ENCODE measurements at regions not wholly inside any gene's neighbourhood (a gene's known extent, or its start where the extent isn't known, plus 50 kb on each side); places are given as distances from the start of the nearest gene placed in this dataset.

- no peak for TF ChIP-seq ATF2 (IDR thresholded peaks at IDR 0.05; ENCODE audit: low read length)
- TF ChIP-seq HDAC2 (IDR thresholded peaks at IDR 0.05; ENCODE audit: borderline replicate concordance in 1 of 2, low read depth in 2 of 2, low read length in 2 of 2): no peak
- no peak for TF ChIP-seq RFX5 (IDR thresholded peaks at IDR 0.05; ENCODE audit: borderline replicate concordance, low read depth, low read length)
- TF ChIP-seq TBP (IDR thresholded peaks at IDR 0.05; ENCODE audit: low read depth, low read length): no peak
- TF ChIP-seq BACH1 (IDR thresholded peaks at IDR 0.05; ENCODE audit: low read length): no peak
- TF ChIP-seq BRCA1 (IDR thresholded peaks at IDR 0.05; ENCODE audit: low read depth, low read length): no peak
- no peak for TF ChIP-seq EGR1 (IDR thresholded peaks at IDR 0.05; ENCODE audit: borderline replicate concordance, low read depth, low read length)
- TF ChIP-seq EP300 (IDR thresholded peaks at IDR 0.05; ENCODE audit: borderline replicate concordance in 1 of 2, low read depth in 2 of 2, low read length in 2 of 2): no peak
- TF ChIP-seq SIN3A (conservative IDR thresholded peaks at IDR 0.05 in 1 of 2, IDR thresholded peaks at IDR 0.05 in 1 of 2; ENCODE audit: low read depth in 1 of 2, low read length in 2 of 2): no peak
- no peak for TF ChIP-seq SP2 (IDR thresholded peaks at IDR 0.05; ENCODE audit: low read length)
- no peak for TF ChIP-seq TCF12 (IDR thresholded peaks at IDR 0.05; ENCODE audit: low read depth, low read length)
- no peak for TF ChIP-seq MAFK (IDR thresholded peaks at IDR 0.05; ENCODE audit: low read depth, low read length)
- no peak for TF ChIP-seq EZH2 (IDR thresholded peaks at IDR 0.05; ENCODE audit: low read depth, low read length, severe bottlenecking)
- no peak for TF ChIP-seq CTBP2 (IDR thresholded peaks at IDR 0.05; ENCODE audit: borderline replicate concordance, insufficient read depth, insufficient read length, low read length)
- CTCF ChIA-PET (ENCODE audit: partially characterized antibody): interaction anchor here (1.2 kb wide), 1 partner anchor 9 kb away, joined by 3 read pairs; no protein-coding TSS in a partner anchor
- H3K9me3 ChIP-seq (ENCODE audit: insufficient read depth in 2 of 2, low read depth in 1 of 2, low read length in 1 of 2): peaks cover 0 to 3% of the 10 kb centered on the region in 2 experiments; a peak in 1 of 4 replicates
- no peaks in the 10 kb centered on the region for H3K36me3 ChIP-seq (ENCODE audit: control insufficient read depth in 2 of 4, insufficient read depth in 4 of 4, low read length in 3 of 4)
- H4K5ac ChIP-seq (ENCODE audit: insufficient read length, low read depth, low read length): no peak overlapping the region
- no peak overlapping the region for H4K91ac ChIP-seq (replicated peaks; ENCODE audit: insufficient read length, low read length)
- FAIRE-seq (no peak), DNase-seq (ENCODE audit: low read depth in 1 of 2, low spot score in 2 of 2) (no peak)
- no peak overlapping the region for H3K4ac ChIP-seq (replicated peaks; ENCODE audit: insufficient read length, low read depth, low read length)
- POLR2A ChIA-PET (ENCODE audit: partially characterized antibody): no interaction called here
- H4K20me1 ChIP-seq (replicated peaks in 1 of 2; ENCODE audit: control insufficient read depth in 1 of 2, insufficient read depth in 2 of 2, low read length in 2 of 2): no peaks in the 10 kb centered on the region
- no peak overlapping the region for H2BK120ac ChIP-seq (replicated peaks; ENCODE audit: low read depth, low read length)
- no peak overlapping the region for H2BK12ac ChIP-seq (ENCODE audit: low read depth, low read length)
- no peak overlapping the region for H3K4me2 ChIP-seq (ENCODE audit: insufficient read depth in 1 of 2, low read depth in 2 of 2, low read length in 2 of 2)
- no peaks in the 10 kb centered on the region for H3K79me1 ChIP-seq (ENCODE audit: low read depth, low read length)
- no peak overlapping the region for H2BK5ac ChIP-seq (ENCODE audit: low read depth, low read length)
- H3K79me2 ChIP-seq (ENCODE audit: control insufficient read depth in 1 of 2, insufficient read depth in 2 of 2, low read length in 2 of 2): no peaks in the 10 kb centered on the region
- H2AK5ac ChIP-seq (ENCODE audit: low read depth, low read length): no peak overlapping the region
- no peaks in the 10 kb centered on the region for H3K27me3 ChIP-seq (replicated peaks in 1 of 4; ENCODE audit: control insufficient read depth in 3 of 4, extremely low read depth in 1 of 4, insufficient read depth in 3 of 4, low read length in 3 of 4)
- no peak overlapping the region for H2AFZ ChIP-seq (ENCODE audit: low read length)
- no peak overlapping the region for H2BK15ac ChIP-seq (ENCODE audit: low read length)
- no peak overlapping the region for H3K23ac ChIP-seq (ENCODE audit: insufficient read length)
- H3K14ac ChIP-seq (ENCODE audit: insufficient read length): no peak overlapping the region
- H3K27ac ChIP-seq (ENCODE audit: low read depth, low read length): no peak overlapping the region
- no peak overlapping the region for H3K9ac ChIP-seq (replicated peaks in 1 of 4; ENCODE audit: extremely low read depth in 1 of 4, low read depth in 3 of 4, low read length in 3 of 4)
- no peak overlapping the region for H3K4me3 ChIP-seq (ENCODE audit: extremely low read depth in 1 of 4, insufficient read depth in 2 of 4, low read depth in 3 of 4, low read length in 4 of 4)
- H3K56ac ChIP-seq (replicated peaks; ENCODE audit: insufficient read length, low read depth, low read length): no peak overlapping the region
- H3K4me1 ChIP-seq (replicated peaks in 1 of 4; ENCODE audit: control insufficient read depth in 3 of 4, insufficient read depth in 4 of 4, low read length in 3 of 4): peaks cover 0 to 6% (median 2%) of the 10 kb centered on the region in 4 experiments; a peak in 2 of 7 replicates
- H2BK20ac ChIP-seq (ENCODE audit: low read length): no peak overlapping the region
- no peaks in the 10 kb centered on the region for H3K23me2 ChIP-seq (ENCODE audit: low read depth, low read length)
- H3K18ac ChIP-seq (ENCODE audit: extremely low read depth, low read length): no peak overlapping the region
- H4K8ac ChIP-seq (ENCODE audit: extremely low read depth, insufficient read depth, low read length): no peak overlapping the region
These were observed 66.5 kb upstream of the SKAP2 start for GRCh38 chr7:26930845-26931244.
